ENCODE measurements at regions not wholly inside any gene's neighbourhood (a gene's known extent, or its start where the extent isn't known, plus 50 kb on each side); places are given as distances from the start of the nearest gene placed in this dataset.
"Not testable (repeated sequence)": the region's sequence is repeated elsewhere in the genome, so short reads cannot be mapped to it uniquely, and the experiment has no call there.

GRCh38 chr6:12481292-12481691 is 191.1 kb downstream of the EDN1 start:
- DNase-seq: no peak

GRCh38 chr6:12481850-12482249 is 191.7 kb downstream of the EDN1 start:
- DNase-seq: no peak

GRCh38 chr6:12482386-12483375 is 192.5 kb downstream of the EDN1 start:
- no peak for DNase-seq

GRCh38 chr6:12483712-12484111 is 193.6 kb downstream of the EDN1 start:
- no peak for DNase-seq

GRCh38 chr6:12484519-12484918 is 194.4 kb downstream of the EDN1 start:
- DNase-seq: no peak

- no peak for DNase-seq
Measured at GRCh38 chr6:12485226-12485764, 195.1 kb downstream of the EDN1 start.

- DNase-seq: no peak
Measured at GRCh38 chr6:12485837-12486236, 195.7 kb downstream of the EDN1 start.

- DNase-seq: no peak
Measured at GRCh38 chr6:12490351-12490903, 200.3 kb downstream of the EDN1 start.

GRCh38 chr6:12490904-12491571 is 200.9 kb downstream of the EDN1 start:
- no peak for DNase-seq

- DNase-seq: not testable (repeated sequence)
Measured at GRCh38 chr6:12492929-12493328, 202.8 kb downstream of the EDN1 start.

GRCh38 chr6:12493446-12493845 is 203.3 kb downstream of the EDN1 start:
- no peak for DNase-seq

GRCh38 chr6:12494161-12494560 is 204.0 kb downstream of the EDN1 start:
- DNase-seq: no peak

- no peak for DNase-seq
Measured at GRCh38 chr6:12501990-12502389, 211.8 kb downstream of the EDN1 start.

- no peak for DNase-seq
Measured at GRCh38 chr6:12504325-12504966, 212.1 kb upstream of the PHACTR1 start.

- no peak for DNase-seq
Measured at GRCh38 chr6:12505486-12505885, 211.1 kb upstream of the PHACTR1 start.

GRCh38 chr6:12506159-12506558 is 210.4 kb upstream of the PHACTR1 start:
- no peak for DNase-seq

- no peak for DNase-seq
Measured at GRCh38 chr6:12507636-12508035, 208.9 kb upstream of the PHACTR1 start.

GRCh38 chr6:12508553-12508952 is 208.0 kb upstream of the PHACTR1 start:
- no peak for DNase-seq

- no peak for DNase-seq
Measured at GRCh38 chr6:12509060-12509459, 207.5 kb upstream of the PHACTR1 start.

- no peak for DNase-seq
Measured at GRCh38 chr6:12516070-12516469, 200.5 kb upstream of the PHACTR1 start.

GRCh38 chr6:12522347-12522746 is 194.2 kb upstream of the PHACTR1 start:
- no peak for DNase-seq

- no peak for DNase-seq
Measured at GRCh38 chr6:12523726-12524125, 192.8 kb upstream of the PHACTR1 start.

GRCh38 chr6:12525276-12525675 is 191.3 kb upstream of the PHACTR1 start:
- DNase-seq: no peak
